Kidney (tissue), 13 donors: ENCODE measurements at regions not wholly inside any gene's neighbourhood (a gene's known extent, or its start where the extent isn't known, plus 50 kb on each side); places are given as distances from the start of the nearest gene placed in this dataset.
"Not testable (repeated sequence)": the region's sequence is repeated elsewhere in the genome, so short reads cannot be mapped to it uniquely, and the experiment has no call there.

Source experiments
- DNase-seq, 5 donors: peaks; one replicate each; pipeline ENCODE4 v3.0.0-alpha.2; 2013 to 2020
- FAIRE-seq: peaks from 2 replicates; lab custom pipeline; 2012; peaks lifted over from hg19 to GRCh38; lab: Jason Lieb, UNC
- H3K27ac ChIP-seq, 2 donors: one replicate each; pipeline ENCODE4 v1.7.0; 2013; ENCODE audit warnings: low read depth in 2 of 2, low read length in 2 of 2, inconsistent platforms in 1 of 2
- H3K27me3 ChIP-seq: one replicate; pipeline ENCODE4 v1.7.1; 2013; ENCODE audit warnings: low read length, inconsistent platforms; ENCODE audit not compliant: control insufficient read depth, insufficient read depth
- H3K36me3 ChIP-seq, 3 donors: one replicate each; pipeline versions ENCODE4 v1.7.0 to v1.7.1; 2013; ENCODE audit warnings: low read length in 3 of 3, control low read depth in 1 of 3, inconsistent platforms in 1 of 3; ENCODE audit not compliant: insufficient read depth in 3 of 3, control insufficient read depth in 2 of 3
- H3K4me1 ChIP-seq, 3 donors: one replicate each; pipeline versions ENCODE4 v1.7.0 to v1.7.1; 2013; ENCODE audit warnings: low read length in 3 of 3, inconsistent platforms in 1 of 3, low read depth in 1 of 3; ENCODE audit not compliant: control insufficient read depth in 2 of 3, insufficient read depth in 2 of 3
- H3K4me3 ChIP-seq, 3 donors: one replicate each; pipeline versions ENCODE4 v1.7.0 to v1.8.1; 2013; ENCODE audit warnings: low read length in 3 of 3, control low read depth in 1 of 3, inconsistent platforms in 1 of 3
- H3K9ac ChIP-seq, 3 donors: one replicate each; pipeline versions ENCODE4 v1.7.0 to v1.7.1; 2013; ENCODE audit warnings: low read length in 3 of 3, control low read depth in 1 of 3, inconsistent platforms in 1 of 3
- H3K9me3 ChIP-seq, 3 donors: one replicate each; pipeline versions ENCODE4 v1.7.0 to v1.7.1; 2013; ENCODE audit warnings: low read length in 3 of 3, control low read depth in 1 of 3, inconsistent platforms in 1 of 3; ENCODE audit not compliant: control insufficient read depth in 2 of 3, insufficient read depth in 1 of 3
- intact Hi-C: fragments of 100-400 bp; cut with DNase I; formaldehyde crosslinking; loops from one replicate; pipeline ENCODE4 v1.11.1; 2022
- TF ChIP-seq, protein P1 (sequence below): IDR thresholded peaks from 3 replicates; pipeline ENCODE4 v1.5.1; 2012; ENCODE audit warnings: mild to moderate bottlenecking, moderate library complexity, borderline replicate concordance; ENCODE audit not compliant: insufficient read depth; ENCODE audit errors: extremely low read depth
- donor health status: control.
- donor health status: control.
- donor health status: control.
- donor health status: control.
- donor health status: control.
- donor health status: DM: yes; HTN: yes; CAD: no.
- donor health status: Normal renal cell carcinoma (clear cell type).

GRCh38 chr10:15921423-15921945, 61.2 kb upstream of the MINDY3 start:
- H3K9me3 ChIP-seq, H3K9ac ChIP-seq, H3K27ac ChIP-seq, intact Hi-C loops, H3K4me3 ChIP-seq, H3K4me1 ChIP-seq, DNase-seq, FAIRE-seq, H3K27me3 ChIP-seq, H3K36me3 ChIP-seq: not testable (repeated sequence)

- Histone ChIP-seq H3K27me3 (no peaks in the 10 kb centered on the region), H3K9ac (no peak overlapping the region), H3K27ac (no peak overlapping the region), H3K4me1 (no peaks in the 10 kb centered on the region), H3K9me3 (no peaks in the 10 kb centered on the region), H3K36me3 (no peaks in the 10 kb centered on the region), H3K4me3 (no peak overlapping the region)
- no peak for DNase-seq
- no peak for FAIRE-seq
- TF ChIP-seq, protein P1, sequence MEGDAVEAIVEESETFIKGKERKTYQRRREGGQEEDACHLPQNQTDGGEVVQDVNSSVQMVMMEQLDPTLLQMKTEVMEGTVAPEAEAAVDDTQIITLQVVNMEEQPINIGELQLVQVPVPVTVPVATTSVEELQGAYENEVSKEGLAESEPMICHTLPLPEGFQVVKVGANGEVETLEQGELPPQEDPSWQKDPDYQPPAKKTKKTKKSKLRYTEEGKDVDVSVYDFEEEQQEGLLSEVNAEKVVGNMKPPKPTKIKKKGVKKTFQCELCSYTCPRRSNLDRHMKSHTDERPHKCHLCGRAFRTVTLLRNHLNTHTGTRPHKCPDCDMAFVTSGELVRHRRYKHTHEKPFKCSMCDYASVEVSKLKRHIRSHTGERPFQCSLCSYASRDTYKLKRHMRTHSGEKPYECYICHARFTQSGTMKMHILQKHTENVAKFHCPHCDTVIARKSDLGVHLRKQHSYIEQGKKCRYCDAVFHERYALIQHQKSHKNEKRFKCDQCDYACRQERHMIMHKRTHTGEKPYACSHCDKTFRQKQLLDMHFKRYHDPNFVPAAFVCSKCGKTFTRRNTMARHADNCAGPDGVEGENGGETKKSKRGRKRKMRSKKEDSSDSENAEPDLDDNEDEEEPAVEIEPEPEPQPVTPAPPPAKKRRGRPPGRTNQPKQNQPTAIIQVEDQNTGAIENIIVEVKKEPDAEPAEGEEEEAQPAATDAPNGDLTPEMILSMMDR, result no peak
- intact Hi-C loops, result no loop called here
These were observed 71.1 kb upstream of the MINDY3 start for GRCh38 chr10:15931376-15931775.

GRCh38 chr10:15939543-15939942, 79.2 kb upstream of the MINDY3 start:
- not testable (repeated sequence) for FAIRE-seq, H3K4me1 ChIP-seq

DNA sequence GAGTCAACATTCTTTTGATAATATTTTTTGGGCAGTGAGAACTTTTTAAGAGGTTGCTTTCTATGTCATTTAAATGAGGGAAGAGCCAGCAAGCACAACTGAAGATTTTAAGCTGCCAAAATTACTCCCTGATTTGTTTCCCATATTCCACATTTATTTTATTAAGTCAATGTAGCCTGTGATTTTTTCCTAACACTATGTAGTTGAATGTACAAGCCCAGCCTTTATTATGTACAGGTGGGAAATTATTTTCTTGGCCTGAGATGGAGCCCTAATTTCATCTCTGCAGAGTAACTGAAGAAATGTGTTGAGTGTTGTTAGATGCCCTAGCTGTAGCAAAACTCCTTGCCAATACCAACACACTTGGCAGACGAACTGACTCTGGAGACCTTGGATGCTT, 83.1 kb upstream of the MINDY3 start:
- H3K27ac ChIP-seq, result no peak overlapping the region
- no peak for FAIRE-seq
- H3K9ac ChIP-seq, result no peak overlapping the region
- no peak overlapping the region for H3K4me3 ChIP-seq
- no peaks in the 10 kb centered on the region for H3K27me3 ChIP-seq
- H3K9me3 ChIP-seq, result no peaks in the 10 kb centered on the region
- DNase-seq, result no peak
- no peaks in the 10 kb centered on the region for H3K4me1 ChIP-seq
- TF ChIP-seq, protein P1, result no peak
- H3K36me3 ChIP-seq, result no peaks in the 10 kb centered on the region
- intact Hi-C loops, result no loop called here

More at GRCh38 chr10:15939543-15939942, 79.2 kb upstream of the MINDY3 start:
- H3K36me3 ChIP-seq, H3K9ac ChIP-seq, DNase-seq, H3K27me3 ChIP-seq, H3K9me3 ChIP-seq, H3K27ac ChIP-seq, intact Hi-C loops, H3K4me3 ChIP-seq: not testable (repeated sequence)
